Keratinocyte (primary cell): ENCODE measurements at regions not wholly inside any gene's neighbourhood (a gene's known extent, or its start where the extent isn't known, plus 50 kb on each side); places are given as distances from the start of the nearest gene placed in this dataset.

Source experiments
- CTCF ChIP-seq, 3 experiments: IDR thresholded peaks in 1 of 3; conservative IDR thresholded peaks in 1 of 3; optimal IDR thresholded peaks in 1 of 3; 2 replicates in 2 of 3; 3 replicates in 1 of 3; pipeline versions ENCODE3 to v1.5.1; 2011; ENCODE audit warnings: low read length in 3 of 3, mild to moderate bottlenecking in 3 of 3, moderate library complexity in 2 of 3, control low read depth in 1 of 3, inconsistent platforms in 1 of 3; ENCODE audit not compliant: insufficient read depth in 2 of 3; ENCODE audit errors: extremely low read depth in 1 of 3
- EZH2 ChIP-seq: IDR thresholded peaks from one replicate; pipeline ENCODE4 v1.6.1; 2012; ENCODE audit warnings: inconsistent platforms, mild to moderate bottlenecking, low read length, moderate library complexity

GRCh38 chr3:76324101-76324500, 538.8 kb upstream of the ZNF717 start:
- no peak for TF ChIP-seq EZH2
- TF ChIP-seq CTCF (optimal IDR thresholded peaks at IDR 0.05 in 1 of 3, IDR thresholded peaks at IDR 0.05 in 1 of 3, conservative IDR thresholded peaks at IDR 0.05 in 1 of 3; ENCODE audit: extremely low read depth in 1 of 3, insufficient read depth in 2 of 3, low read length in 3 of 3) = no peak
